ENCODE measurements at regions not wholly inside any gene's neighbourhood (a gene's known extent, or its start where the extent isn't known, plus 50 kb on each side); places are given as distances from the start of the nearest gene placed in this dataset.
A peak's percentile ranks its signal among the peaks of the same experiment; 100 is the strongest.

- Histone ChIP-seq H3K4me3 (ENCODE audit: low read depth, low read length) (no peak overlapping the region), H3K36me3 (ENCODE audit: control insufficient read depth, insufficient read depth, low read length) (no peaks in the 10 kb centered on the region), H3K27me3 (ENCODE audit: control insufficient read depth, insufficient read depth, low read length) (no peaks in the 10 kb centered on the region)
- DNase-seq (ENCODE audit: low read depth): peak; percentile 63
- no peak for TF ChIP-seq CTCF (IDR thresholded peaks at IDR 0.05; ENCODE audit: insufficient read depth, low read length, poor library complexity, severe bottlenecking)
Observed at GRCh38 chr11:35082321-35083180, 56.4 kb upstream of the CD44 start.

- TF ChIP-seq CTCF (IDR thresholded peaks at IDR 0.05; ENCODE audit: insufficient read depth, low read length, poor library complexity, severe bottlenecking): no peak
- no peak overlapping the region for H3K4me3 ChIP-seq (ENCODE audit: low read depth, low read length)
- no peaks in the 10 kb centered on the region for H3K27me3 ChIP-seq (ENCODE audit: control insufficient read depth, insufficient read depth, low read length)
- no peaks in the 10 kb centered on the region for H3K36me3 ChIP-seq (ENCODE audit: control insufficient read depth, insufficient read depth, low read length)
- DNase-seq (ENCODE audit: low read depth): no peak
Observed at GRCh38 chr11:35083181-35083430, 55.9 kb upstream of the CD44 start.

- no peaks in the 10 kb centered on the region for H3K27me3 ChIP-seq (ENCODE audit: control insufficient read depth, insufficient read depth, low read length)
- no peak for DNase-seq (ENCODE audit: low read depth)
- no peaks in the 10 kb centered on the region for H3K36me3 ChIP-seq (ENCODE audit: control insufficient read depth, insufficient read depth, low read length)
- no peak for TF ChIP-seq CTCF (IDR thresholded peaks at IDR 0.05; ENCODE audit: insufficient read depth, low read length, poor library complexity, severe bottlenecking)
- H3K4me3 ChIP-seq (ENCODE audit: low read depth, low read length): no peak overlapping the region
Observed at GRCh38 chr11:35083431-35084238, 55.3 kb upstream of the CD44 start.

GRCh38 chr11:35084817-35085440 lies 54.0 kb upstream of the CD44 start:
- no peak overlapping the region for H3K4me3 ChIP-seq (ENCODE audit: low read depth, low read length)
- no peaks in the 10 kb centered on the region for H3K36me3 ChIP-seq (ENCODE audit: control insufficient read depth, insufficient read depth, low read length)
- no peak for TF ChIP-seq CTCF (IDR thresholded peaks at IDR 0.05; ENCODE audit: insufficient read depth, low read length, poor library complexity, severe bottlenecking)
- no peaks in the 10 kb centered on the region for H3K27me3 ChIP-seq (ENCODE audit: control insufficient read depth, insufficient read depth, low read length)
- no peak for DNase-seq (ENCODE audit: low read depth)

- Histone ChIP-seq H3K4me3 (ENCODE audit: low read depth, low read length) (no peak overlapping the region), H3K27me3 (ENCODE audit: control insufficient read depth, insufficient read depth, low read length) (no peaks in the 10 kb centered on the region), H3K36me3 (ENCODE audit: control insufficient read depth, insufficient read depth, low read length) (no peaks in the 10 kb centered on the region)
- no peak for DNase-seq (ENCODE audit: low read depth)
- TF ChIP-seq CTCF (IDR thresholded peaks at IDR 0.05; ENCODE audit: insufficient read depth, low read length, poor library complexity, severe bottlenecking): no peak
Observed at GRCh38 chr11:35085531-35086165, 53.3 kb upstream of the CD44 start.

Data from kidney epithelial cell (primary cell).